Activated gamma-delta T cell (primary cell): ENCODE measurements at regions not wholly inside any gene's neighbourhood (a gene's known extent, or its start where the extent isn't known, plus 50 kb on each side); places are given as distances from the start of the nearest gene placed in this dataset.

Experiments
- DNase-seq: peaks from one replicate; lab custom pipeline; 2025; lab: John Stamatoyannopoulos, UW

GRCh38 chr7:106196460-106197021 is 84.4 kb upstream of the SYPL1 start:
- DNase-seq = no peak

- no peak for DNase-seq
Observed at GRCh38 chr7:106193661-106194060, 81.5 kb upstream of the SYPL1 start.

GRCh38 chr7:106190589-106191330 is 78.6 kb upstream of the SYPL1 start:
- DNase-seq = no peak

DNA sequence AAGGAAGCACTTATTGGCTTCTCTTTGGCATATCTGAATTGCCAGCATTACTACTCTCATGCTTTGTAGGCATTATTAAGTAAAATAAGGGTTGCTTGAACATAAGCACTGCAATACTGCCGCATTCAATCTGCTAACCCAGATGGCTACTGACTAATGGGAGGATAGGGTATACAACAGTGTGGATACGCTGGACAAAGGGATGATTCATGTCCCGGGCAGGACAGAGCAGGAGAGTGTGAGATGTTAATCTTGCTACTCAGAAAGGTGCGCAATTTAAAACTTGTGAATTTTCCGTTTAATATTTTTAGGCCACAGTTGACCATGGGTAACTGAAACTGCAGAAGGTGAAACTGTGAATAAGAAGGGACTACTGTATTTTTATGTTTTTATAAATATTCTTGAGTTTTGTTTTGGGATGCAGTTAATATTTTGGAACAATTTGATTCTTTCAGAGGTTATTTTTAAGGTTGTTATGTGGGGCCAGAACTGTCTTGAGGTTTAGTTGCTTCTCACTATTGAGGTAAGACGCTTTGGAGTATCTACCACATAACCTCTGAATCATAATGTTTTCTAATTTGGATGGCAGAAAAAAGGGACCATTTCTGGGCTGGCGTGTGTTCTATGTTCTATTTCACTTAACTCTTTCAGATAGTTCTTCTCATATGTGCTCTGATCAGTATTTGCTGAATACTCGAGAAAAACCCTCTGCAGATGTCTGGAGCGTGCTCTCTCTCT is 75.7 kb upstream of the SYPL1 start:
- no peak for DNase-seq

DNA sequence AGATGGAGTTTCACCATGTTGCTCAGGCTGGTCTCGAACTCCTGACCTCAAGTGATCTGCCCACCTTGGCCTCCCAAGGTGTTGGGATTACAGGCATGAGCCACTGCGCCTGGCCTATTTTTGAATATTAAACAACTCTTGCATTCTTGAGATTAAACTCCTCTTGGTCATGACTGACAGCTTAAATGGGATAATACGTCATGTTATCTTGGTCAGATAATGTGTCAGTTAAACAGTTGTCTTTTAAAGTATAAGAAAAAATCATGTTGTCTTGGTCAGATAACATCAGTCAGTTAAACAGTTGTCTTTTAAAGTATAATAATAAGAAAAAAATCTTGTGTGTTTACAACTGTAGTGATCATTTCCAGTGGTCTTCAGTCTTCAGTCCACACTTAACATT is 73.6 kb upstream of the SYPL1 start:
- DNase-seq = no peak

DNA sequence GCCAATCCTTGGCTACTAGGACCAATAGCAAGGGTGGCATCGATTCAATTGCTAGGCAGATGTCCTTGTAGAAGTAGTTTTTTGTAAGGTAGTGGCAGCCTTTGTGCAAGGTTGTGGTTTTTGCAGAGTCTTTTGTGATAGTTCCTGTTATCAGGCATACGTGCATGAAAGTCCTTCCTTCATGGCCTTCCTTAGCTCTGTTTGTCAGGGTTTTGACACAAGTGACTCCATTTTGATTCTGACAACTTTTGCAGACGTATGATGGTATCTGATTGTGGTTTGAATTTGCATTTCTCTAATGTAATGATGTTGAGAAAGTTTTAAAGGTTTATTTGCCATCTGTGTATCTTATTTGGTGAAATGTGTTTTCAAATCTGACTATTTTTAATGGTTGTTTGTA is 71.8 kb upstream of the SYPL1 start:
- no peak for DNase-seq

DNA sequence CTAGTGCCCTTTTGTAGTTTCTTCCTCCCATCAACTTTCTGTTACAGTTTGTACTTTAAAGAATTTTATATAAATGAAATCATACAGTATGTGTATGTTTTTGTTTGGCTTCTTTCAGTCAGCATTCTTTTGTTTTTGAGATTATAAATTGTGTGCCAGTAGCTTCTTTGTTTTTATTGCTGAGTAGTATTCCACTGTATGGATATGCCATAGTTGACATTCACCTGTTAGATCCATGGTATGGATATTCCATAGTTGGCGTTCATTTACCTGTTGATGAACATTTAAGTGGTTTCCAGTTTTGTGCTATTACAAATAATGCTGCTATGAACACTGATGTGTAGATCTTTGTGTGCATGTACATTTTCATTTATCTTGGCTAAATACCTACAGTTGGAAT is 70.8 kb upstream of the SYPL1 start:
- no peak for DNase-seq

GRCh38 chr7:106181658-106182265 is 69.7 kb upstream of the SYPL1 start:
- no peak for DNase-seq

GRCh38 chr7:106180721-106181120 is 68.6 kb upstream of the SYPL1 start:
- no peak for DNase-seq

- no peak for DNase-seq
Observed at GRCh38 chr7:106179256-106179655, 67.1 kb upstream of the SYPL1 start.

DNA sequence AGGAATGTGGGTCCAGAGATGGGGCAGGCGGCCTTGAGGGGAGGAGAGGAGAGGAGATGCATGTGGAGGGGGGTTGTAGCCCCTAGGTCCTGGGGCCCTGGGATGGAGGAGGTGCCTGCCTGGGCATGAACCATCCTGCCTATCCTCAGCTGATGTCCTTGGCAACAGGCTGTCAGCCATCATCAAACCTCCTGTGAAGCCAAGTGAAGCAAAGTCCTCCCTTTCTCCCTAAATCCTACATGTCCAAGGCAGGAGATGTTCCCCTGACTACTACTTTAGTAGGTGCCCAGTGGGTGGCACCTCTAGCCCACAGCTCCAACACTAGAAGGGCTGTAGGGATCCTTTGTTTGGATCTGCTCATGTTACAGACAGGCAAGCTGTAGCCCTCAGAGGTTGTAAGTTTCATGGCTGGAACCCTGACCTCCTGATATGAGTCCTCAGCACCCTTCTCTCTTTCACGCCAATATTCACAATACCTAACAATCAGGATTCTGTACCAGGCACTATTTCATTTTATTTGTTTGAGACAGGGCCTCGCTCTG is 66.6 kb upstream of the SYPL1 start:
- DNase-seq = no peak

GRCh38 chr7:106177738-106178592 is 65.9 kb upstream of the SYPL1 start:
- no peak for DNase-seq

DNA sequence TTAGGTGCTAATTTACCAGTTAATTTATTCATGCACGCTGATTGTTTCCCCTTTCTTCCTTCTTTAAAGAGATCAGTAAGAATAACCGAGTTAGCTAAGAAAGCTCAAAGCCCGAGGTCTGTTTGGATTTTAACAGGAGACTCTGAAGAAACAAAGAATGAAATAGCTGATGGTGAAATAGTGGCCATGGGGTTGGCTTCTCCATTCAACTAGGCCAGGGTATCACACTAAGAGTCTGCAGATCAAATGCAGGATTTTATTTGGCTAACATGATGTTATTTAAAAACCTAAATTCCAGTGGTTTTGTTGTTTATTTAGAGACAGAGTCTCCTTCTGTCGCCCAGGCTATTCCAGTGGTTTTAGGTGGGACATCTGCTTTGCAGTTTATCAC is 65.2 kb upstream of the SYPL1 start:
- DNase-seq = no peak

GRCh38 chr7:106176414-106177299 is 64.5 kb upstream of the SYPL1 start:
- peak; percentile 24 for DNase-seq

- no peak for DNase-seq
Observed at GRCh38 chr7:106175507-106175906, 63.4 kb upstream of the SYPL1 start.

- no peak for DNase-seq
Observed at GRCh38 chr7:106170651-106171050, 58.5 kb upstream of the SYPL1 start.

DNA sequence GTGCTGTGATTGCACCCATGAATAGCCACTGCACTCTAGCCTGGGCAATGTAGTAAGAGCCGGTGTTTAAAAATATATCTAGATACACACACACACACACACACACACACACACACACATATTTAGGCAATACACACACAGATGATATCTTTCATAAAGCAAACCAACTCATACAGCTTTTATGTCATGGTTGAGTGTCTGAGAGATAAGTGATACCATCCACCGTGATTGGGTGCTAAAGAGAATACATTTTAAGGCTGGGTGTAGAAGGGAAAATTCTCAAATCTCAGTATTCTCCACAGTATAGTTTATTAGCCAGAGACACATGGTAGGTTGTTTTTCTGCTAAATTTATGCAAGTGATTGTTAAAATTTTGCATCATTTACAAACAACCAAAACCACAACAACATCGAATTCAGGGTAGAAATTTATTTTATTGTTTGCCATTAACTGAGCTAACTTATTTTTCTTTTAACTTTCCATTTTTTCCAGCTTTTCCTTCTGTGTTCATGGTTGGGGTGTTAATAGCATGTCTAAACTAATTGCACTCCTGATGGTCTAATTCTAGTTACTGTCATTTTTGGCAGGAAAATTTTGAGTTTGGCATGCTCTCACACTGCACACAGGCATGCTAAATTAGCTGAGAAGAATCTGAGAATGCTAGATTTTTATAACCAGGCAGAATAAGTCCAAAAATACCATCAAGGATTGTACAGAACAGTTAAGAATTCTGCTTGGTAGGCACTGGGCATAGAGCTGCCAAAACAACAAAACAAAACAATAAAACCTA is 57.9 kb upstream of the SYPL1 start:
- no peak for DNase-seq

GRCh38 chr7:106167439-106168136 is 55.5 kb upstream of the SYPL1 start:
- DNase-seq = no peak
